PFSK-1 (cell line): ENCODE measurements at regions not wholly inside any gene's neighbourhood (a gene's known extent, or its start where the extent isn't known, plus 50 kb on each side); places are given as distances from the start of the nearest gene placed in this dataset.

Experiments used
- POLR2AphosphoS5 ChIP-seq: IDR thresholded peaks from 2 replicates; pipeline ENCODE4 v1.6.1; 2012; ENCODE audit warnings: low read depth, mild to moderate bottlenecking, control low read depth, low read length, moderate library complexity
- SIN3A ChIP-seq: IDR thresholded peaks from 2 replicates; pipeline ENCODE4 v1.6.1; 2012; ENCODE audit warnings: mild to moderate bottlenecking, low read length, moderate library complexity, borderline replicate concordance; ENCODE audit not compliant: insufficient read depth

GRCh38 chr17:79243603-79243990 is 169.0 kb downstream of the ENGASE start:
- TF ChIP-seq SIN3A (no peak), POLR2AphosphoS5 (no peak)
